CD8-positive, alpha-beta memory T cell (primary cell): ENCODE measurements at regions not wholly inside any gene's neighbourhood (a gene's known extent, or its start where the extent isn't known, plus 50 kb on each side); places are given as distances from the start of the nearest gene placed in this dataset.

Experiments
- CTCF ChIA-PET: fragments of 350-600 bp; sonication (Branson Sonifier 250); formaldehyde crosslinking; loops from one replicate; lab custom pipeline; 2021; ENCODE audit warnings: antibody characterized with exemption; lab: Charles Lee
- POLR2A ChIA-PET: fragments of 350-600 bp; sonication (Branson Sonifier 250); formaldehyde crosslinking; loops from one replicate; lab custom pipeline; 2021; ENCODE audit warnings: antibody characterized with exemption; lab: Charles Lee
- DNase-seq, 5 donors: peaks; one replicate each; pipeline versions ENCODE4 v3.0.0 to v3.0.0-alpha.2; 2020 to 2022; ENCODE audit warnings: mixed read lengths in 1 of 5
- H3K27ac ChIP-seq: one replicate; pipeline ENCODE4 v1.7.0; 2013; ENCODE audit warnings: low read depth, mild to moderate bottlenecking, low read length, moderate library complexity
- H3K27me3 ChIP-seq: 2 replicates; pipeline ENCODE4 v1.7.0; 2013; ENCODE audit warnings: low read length, mild to moderate bottlenecking; ENCODE audit not compliant: insufficient read depth, poor library complexity, severe bottlenecking
- H3K36me3 ChIP-seq: 2 replicates; pipeline ENCODE4 v1.7.0; 2013; ENCODE audit warnings: mild to moderate bottlenecking, low read length, moderate library complexity; ENCODE audit not compliant: insufficient read depth
- H3K4me1 ChIP-seq: 2 replicates; pipeline ENCODE4 v1.7.0; 2013; ENCODE audit warnings: mild to moderate bottlenecking, low read length, moderate library complexity; ENCODE audit not compliant: insufficient read depth
- H3K4me3 ChIP-seq: 2 replicates; pipeline ENCODE4 v1.7.0; 2013; ENCODE audit warnings: mild to moderate bottlenecking, low read length
- H3K9me3 ChIP-seq: 2 replicates; pipeline ENCODE4 v1.7.0; 2013; ENCODE audit warnings: mild to moderate bottlenecking, low read length
- H3K27ac Mint-ChIP-seq, 8 donors: one replicate each; pipeline ENCODE4 v1.8.0; 2020 to 2021; ENCODE audit warnings: mixed read lengths in 8 of 8, mild to moderate bottlenecking in 6 of 8, inconsistent platforms in 3 of 8, moderate library complexity in 3 of 8
- H3K27me3 Mint-ChIP-seq, 2 donors: one replicate each; pipeline ENCODE4 v1.8.0; 2020 to 2021; ENCODE audit warnings: mixed read lengths in 2 of 2, mild to moderate bottlenecking in 1 of 2, moderate library complexity in 1 of 2
- H3K36me3 Mint-ChIP-seq, 3 donors: one replicate each; pipeline ENCODE4 v1.8.0; 2020 to 2021; ENCODE audit warnings: mixed read lengths in 3 of 3, inconsistent platforms in 1 of 3, mild to moderate bottlenecking in 1 of 3
- H3K4me1 Mint-ChIP-seq, 3 donors: one replicate each; pipeline ENCODE4 v1.8.0; 2020 to 2021; ENCODE audit warnings: mixed read lengths in 3 of 3, inconsistent platforms in 1 of 3, mild to moderate bottlenecking in 1 of 3
- H3K4me3 Mint-ChIP-seq, 7 donors: one replicate each; pipeline ENCODE4 v1.8.0; 2020 to 2021; ENCODE audit warnings: mixed read lengths in 7 of 7, mild to moderate bottlenecking in 6 of 7, moderate library complexity in 4 of 7, inconsistent platforms in 2 of 7
- H3K9me3 Mint-ChIP-seq, 5 donors: one replicate each; pipeline ENCODE4 v1.8.0; 2020 to 2022; ENCODE audit warnings: mixed read lengths in 5 of 5, mild to moderate bottlenecking in 3 of 5, moderate library complexity in 2 of 5, inconsistent platforms in 1 of 5

GRCh38 chr5:89513299-89514044, 630.5 kb upstream of the MEF2C start:
- H3K4me3 ChIP-seq = no peak overlapping the region
- no peak overlapping the region for H3K4me3 Mint-ChIP-seq
- H3K36me3 Mint-ChIP-seq = no peaks in the 10 kb centered on the region
- CTCF ChIA-PET = no interaction called here
- H3K27me3 Mint-ChIP-seq = no peaks in the 10 kb centered on the region
- no peak overlapping the region for H3K27ac ChIP-seq
- no peaks in the 10 kb centered on the region for H3K4me1 ChIP-seq
- POLR2A ChIA-PET = no interaction called here
- no peak overlapping the region for H3K27ac Mint-ChIP-seq
- no peaks in the 10 kb centered on the region for H3K4me1 Mint-ChIP-seq
- H3K9me3 ChIP-seq = no peaks in the 10 kb centered on the region
- DNase-seq = no peak
- H3K36me3 ChIP-seq = no peaks in the 10 kb centered on the region
- H3K27me3 ChIP-seq = no peaks in the 10 kb centered on the region
- H3K9me3 Mint-ChIP-seq = peaks cover 0 to 24% (median 0%) of the 10 kb centered on the region in 5 donors

DNA sequence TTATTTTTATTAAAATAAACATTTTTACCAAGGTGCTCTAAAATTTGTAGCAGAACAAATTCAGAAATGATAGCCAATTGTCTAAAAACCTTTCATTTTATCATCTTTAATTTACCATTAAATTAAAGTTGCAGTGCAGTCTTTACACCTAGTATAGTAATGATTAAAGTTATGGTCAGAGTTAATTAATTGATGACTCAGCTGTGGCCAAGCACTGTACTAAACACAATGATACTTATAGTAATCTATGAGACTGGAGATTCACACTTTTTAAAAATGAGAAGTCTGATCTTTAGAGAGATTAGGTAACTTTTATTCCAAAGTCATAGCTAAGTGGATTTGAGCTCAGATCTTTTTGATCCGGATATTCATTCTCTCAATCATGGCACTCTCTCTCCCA, 621.1 kb upstream of the MEF2C start:
- Mint-ChIP-seq H3K27me3 (no peaks in the 10 kb centered on the region), H3K4me1 (no peaks in the 10 kb centered on the region), H3K27ac (no peak overlapping the region), H3K4me3 (no peak overlapping the region), H3K36me3 (no peaks in the 10 kb centered on the region), H3K9me3 (peaks cover 0 to 4% (median 3%) of the 10 kb centered on the region in 5 donors)
- no peaks in the 10 kb centered on the region for H3K4me1 ChIP-seq
- CTCF ChIA-PET = no interaction called here
- no peaks in the 10 kb centered on the region for H3K9me3 ChIP-seq
- no peak for DNase-seq
- no peak overlapping the region for H3K27ac ChIP-seq
- no peaks in the 10 kb centered on the region for H3K36me3 ChIP-seq
- POLR2A ChIA-PET = no interaction called here
- no peaks in the 10 kb centered on the region for H3K27me3 ChIP-seq
- no peak overlapping the region for H3K4me3 ChIP-seq

DNA sequence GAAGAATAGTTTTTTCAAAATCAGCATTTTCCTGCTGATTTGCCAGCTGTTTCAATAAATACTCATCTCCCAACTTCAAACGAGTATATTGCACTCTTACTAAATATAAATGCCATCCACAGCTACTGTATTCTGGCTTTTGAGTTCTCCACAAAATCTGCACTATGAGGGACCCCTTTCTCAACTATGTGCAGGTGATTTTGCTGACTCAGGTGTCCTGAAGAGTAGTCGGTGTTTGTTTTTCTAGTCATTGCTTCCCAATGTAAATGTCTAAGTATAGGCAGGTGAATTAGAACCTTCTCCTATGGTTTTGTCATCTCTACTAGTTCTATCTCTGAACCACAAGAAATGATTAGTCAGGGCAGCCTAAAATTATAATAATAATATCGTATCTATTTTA, 616.8 kb upstream of the MEF2C start:
- CTCF ChIA-PET = no interaction called here
- no peak overlapping the region for H3K27ac ChIP-seq
- POLR2A ChIA-PET = no interaction called here
- H3K4me1 ChIP-seq = no peaks in the 10 kb centered on the region
- H3K27me3 ChIP-seq = no peaks in the 10 kb centered on the region
- H3K4me1 Mint-ChIP-seq = no peaks in the 10 kb centered on the region
- H3K27ac Mint-ChIP-seq = no peak overlapping the region
- H3K4me3 Mint-ChIP-seq = no peak overlapping the region
- no peaks in the 10 kb centered on the region for H3K9me3 ChIP-seq
- no peaks in the 10 kb centered on the region for H3K36me3 ChIP-seq
- DNase-seq = no peak
- H3K9me3 Mint-ChIP-seq = peaks cover 0 to 6% (median 0%) of the 10 kb centered on the region in 5 donors
- H3K4me3 ChIP-seq = no peak overlapping the region
- H3K27me3 Mint-ChIP-seq = no peaks in the 10 kb centered on the region
- H3K36me3 Mint-ChIP-seq = no peaks in the 10 kb centered on the region

- H3K27me3 ChIP-seq = no peaks in the 10 kb centered on the region
- DNase-seq = no peak
- H3K4me3 Mint-ChIP-seq = no peak overlapping the region
- H3K36me3 Mint-ChIP-seq = no peaks in the 10 kb centered on the region
- no peaks in the 10 kb centered on the region for H3K36me3 ChIP-seq
- H3K27ac ChIP-seq = no peak overlapping the region
- H3K4me1 Mint-ChIP-seq = no peaks in the 10 kb centered on the region
- no peaks in the 10 kb centered on the region for H3K4me1 ChIP-seq
- H3K27me3 Mint-ChIP-seq = no peaks in the 10 kb centered on the region
- H3K9me3 ChIP-seq = no peaks in the 10 kb centered on the region
- ChIA-PET CTCF (no interaction called here), POLR2A (no interaction called here)
- H3K4me3 ChIP-seq = no peak overlapping the region
- H3K27ac Mint-ChIP-seq = no peak overlapping the region
- peaks cover 0 to 6% (median 0%) of the 10 kb centered on the region in 5 donors for H3K9me3 Mint-ChIP-seq
These were observed 615.7 kb upstream of the MEF2C start for GRCh38 chr5:89498699-89499098.

DNA sequence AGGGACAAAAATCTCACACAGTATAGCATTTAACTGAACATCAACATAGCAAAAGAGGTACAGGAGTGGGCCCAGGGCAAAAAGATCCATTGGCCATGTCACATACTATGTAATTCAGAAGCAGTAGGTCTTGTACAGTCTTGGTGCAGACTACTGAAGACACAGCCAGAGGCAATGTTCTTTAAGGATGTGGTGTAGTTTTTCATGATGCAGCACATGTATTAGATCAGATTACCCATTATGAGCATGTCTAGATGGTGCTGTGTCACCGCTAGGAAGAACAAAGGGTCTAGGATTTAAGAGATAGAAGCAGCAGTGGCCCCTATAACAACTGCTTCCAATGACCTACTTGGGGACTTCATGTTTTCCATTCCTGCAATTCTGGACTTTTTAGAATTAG, 610.4 kb upstream of the MEF2C start:
- H3K4me1 ChIP-seq = no peaks in the 10 kb centered on the region
- no peak overlapping the region for H3K27ac ChIP-seq
- no peaks in the 10 kb centered on the region for H3K36me3 Mint-ChIP-seq
- H3K36me3 ChIP-seq = no peaks in the 10 kb centered on the region
- H3K9me3 ChIP-seq = no peaks in the 10 kb centered on the region
- CTCF ChIA-PET = no interaction called here
- H3K9me3 Mint-ChIP-seq = peaks cover 0 to 3% (median 0%) of the 10 kb centered on the region in 5 donors
- H3K4me3 Mint-ChIP-seq = no peak overlapping the region
- H3K27me3 ChIP-seq = no peaks in the 10 kb centered on the region
- no peaks in the 10 kb centered on the region for H3K4me1 Mint-ChIP-seq
- POLR2A ChIA-PET = no interaction called here
- H3K27ac Mint-ChIP-seq = no peak overlapping the region
- no peak for DNase-seq
- no peaks in the 10 kb centered on the region for H3K27me3 Mint-ChIP-seq
- no peak overlapping the region for H3K4me3 ChIP-seq

- Mint-ChIP-seq H3K27ac (no peak overlapping the region), H3K4me3 (no peak overlapping the region)
- no peaks in the 10 kb centered on the region for H3K4me1 ChIP-seq
These were observed 602.0 kb upstream of the MEF2C start for GRCh38 chr5:89484962-89485361.

DNA sequence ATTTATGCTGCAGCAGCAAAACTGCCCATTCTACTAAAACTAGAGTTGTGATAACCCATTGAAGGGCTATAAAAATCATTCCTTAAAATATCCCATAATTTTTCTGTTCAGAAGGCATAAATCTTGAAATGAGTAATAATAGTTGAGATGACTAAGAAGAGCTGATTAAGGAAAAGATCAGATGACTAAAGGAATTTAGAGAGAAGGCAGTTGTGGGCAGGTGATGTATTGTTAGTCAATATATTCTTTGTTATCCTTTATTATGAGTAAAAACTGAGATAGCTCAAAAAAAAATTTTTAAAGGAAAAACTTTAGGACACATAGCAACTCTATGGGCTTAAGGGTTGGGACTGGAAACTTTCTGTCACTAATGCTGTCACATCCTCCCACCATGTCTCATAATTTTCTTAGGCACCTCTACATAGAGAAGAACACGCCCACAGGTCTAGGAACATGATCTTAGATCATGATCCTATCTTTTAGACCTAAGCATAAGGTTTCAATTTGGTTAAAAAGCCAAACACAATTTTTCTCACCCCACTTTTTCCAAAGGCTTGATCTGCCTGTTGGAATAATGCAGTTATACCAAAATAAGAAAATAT, 597.5 kb upstream of the MEF2C start:
- no peaks in the 10 kb centered on the region for H3K27me3 Mint-ChIP-seq
- no peak overlapping the region for H3K27ac Mint-ChIP-seq
- H3K4me1 Mint-ChIP-seq = no peaks in the 10 kb centered on the region
- peaks cover 2 to 6% (median 4%) of the 10 kb centered on the region in 5 donors for H3K9me3 Mint-ChIP-seq
- H3K4me3 Mint-ChIP-seq = no peak overlapping the region
- H3K36me3 Mint-ChIP-seq = no peaks in the 10 kb centered on the region
- CTCF ChIA-PET = no interaction called here
- no peaks in the 10 kb centered on the region for H3K4me1 ChIP-seq
- no peaks in the 10 kb centered on the region for H3K9me3 ChIP-seq
- H3K27ac ChIP-seq = no peak overlapping the region
- H3K4me3 ChIP-seq = no peak overlapping the region
- no peak for DNase-seq
- H3K27me3 ChIP-seq = no peaks in the 10 kb centered on the region
- POLR2A ChIA-PET = no interaction called here
- no peaks in the 10 kb centered on the region for H3K36me3 ChIP-seq

More at GRCh38 chr5:89484962-89485361, 602.0 kb upstream of the MEF2C start:
- no peak overlapping the region for H3K4me3 ChIP-seq
- Mint-ChIP-seq H3K4me1 (no peaks in the 10 kb centered on the region), H3K9me3 (peaks cover 0 to 7% (median 3%) of the 10 kb centered on the region in 5 donors), H3K36me3 (no peaks in the 10 kb centered on the region), H3K27me3 (no peaks in the 10 kb centered on the region)
- CTCF ChIA-PET = no interaction called here
- H3K27ac ChIP-seq = no peak overlapping the region
- H3K27me3 ChIP-seq = no peaks in the 10 kb centered on the region
- POLR2A ChIA-PET = no interaction called here
- H3K36me3 ChIP-seq = no peaks in the 10 kb centered on the region
- no peaks in the 10 kb centered on the region for H3K9me3 ChIP-seq
- DNase-seq = no peak

- Histone ChIP-seq H3K36me3 (no peaks in the 10 kb centered on the region), H3K9me3 (no peaks in the 10 kb centered on the region), H3K4me3 (no peak overlapping the region), H3K4me1 (no peaks in the 10 kb centered on the region), H3K27me3 (no peaks in the 10 kb centered on the region), H3K27ac (no peak overlapping the region)
- H3K36me3 Mint-ChIP-seq = no peaks in the 10 kb centered on the region
- peaks cover 2 to 5% (median 3%) of the 10 kb centered on the region in 5 donors for H3K9me3 Mint-ChIP-seq
- ChIA-PET POLR2A (no interaction called here), CTCF (no interaction called here)
- DNase-seq = no peak
- no peak overlapping the region for H3K4me3 Mint-ChIP-seq
- H3K4me1 Mint-ChIP-seq = no peaks in the 10 kb centered on the region
- H3K27ac Mint-ChIP-seq = no peak overlapping the region
- H3K27me3 Mint-ChIP-seq = no peaks in the 10 kb centered on the region
These were observed 595.9 kb upstream of the MEF2C start for GRCh38 chr5:89478851-89479250.
